ENCODE measurements at regions not wholly inside any gene's neighbourhood (a gene's known extent, or its start where the extent isn't known, plus 50 kb on each side); places are given as distances from the start of the nearest gene placed in this dataset.

DNA sequence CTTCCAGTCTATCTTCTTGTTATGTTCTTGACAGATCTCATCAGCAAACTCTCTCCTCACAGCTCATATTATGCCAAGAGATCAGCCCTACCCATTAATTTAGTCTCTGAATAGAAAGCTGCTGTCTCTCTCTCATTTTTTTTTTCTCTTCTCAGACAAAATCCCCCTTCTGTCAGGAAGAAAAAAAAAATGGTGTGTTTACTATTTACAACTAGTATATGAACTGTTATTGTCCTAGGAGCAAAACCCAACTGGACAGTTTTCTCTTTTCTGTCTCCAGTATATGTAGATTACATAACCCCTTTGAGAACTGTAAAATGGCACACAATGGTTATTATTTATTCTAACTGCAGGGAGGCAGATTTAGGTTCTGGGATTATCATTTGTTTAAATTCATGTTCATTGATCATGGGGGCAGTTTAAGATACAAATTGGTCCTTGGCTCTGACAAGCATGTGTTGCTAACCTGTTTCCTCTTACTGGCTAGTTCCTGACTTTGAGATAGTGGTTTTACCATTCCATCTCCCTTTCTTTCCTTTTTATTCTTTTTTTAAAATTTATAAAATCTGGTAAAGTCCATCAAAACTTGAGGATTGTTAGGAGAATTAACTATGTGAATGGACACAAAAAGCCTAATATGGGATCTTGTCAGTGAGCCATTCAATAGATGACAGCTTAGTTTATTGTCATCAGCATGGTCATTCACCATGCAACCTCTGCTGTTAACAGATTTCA, 210.0 kb upstream of the PAPPA start:
- TF ChIP-seq GATA2 (IDR thresholded peaks at IDR 0.05; ENCODE audit: low read depth, low read length) = no peak
- TF ChIP-seq GATA3 (IDR thresholded peaks at IDR 0.05; ENCODE audit: low read depth, low read length) = no peak

Measured in SH-SY5Y (cell line).